ENCODE measurements at regions not wholly inside any gene's neighbourhood (a gene's known extent, or its start where the extent isn't known, plus 50 kb on each side); places are given as distances from the start of the nearest gene placed in this dataset.
"Not testable (repeated sequence)": the region's sequence is repeated elsewhere in the genome, so short reads cannot be mapped to it uniquely, and the experiment has no call there.

GRCh38 chr16:66026787-66027330, 339.6 kb upstream of the CDH5 start:
- no peak for DNase-seq
- H3K36me3 ChIP-seq (ENCODE audit: low read depth), result no peaks in the 10 kb centered on the region
- intact Hi-C loops (cut with DNase I, micrococcal nuclease), result no loop called here
- no peak for TF ChIP-seq CTCF (IDR thresholded peaks at IDR 0.05)
- no peak for ATAC-seq
- no peaks in the 10 kb centered on the region for H3K4me1 ChIP-seq (ENCODE audit: low read depth)
- H3K4me3 ChIP-seq, result no peak overlapping the region
- H3K9me3 ChIP-seq, result peaks cover 4% of the 10 kb centered on the region

GRCh38 chr16:66026211-66026610, 340.3 kb upstream of the CDH5 start:
- no peaks in the 10 kb centered on the region for H3K36me3 ChIP-seq (ENCODE audit: low read depth)
- no peak for TF ChIP-seq CTCF (IDR thresholded peaks at IDR 0.05)
- H3K4me3 ChIP-seq, result no peak overlapping the region
- H3K9me3 ChIP-seq, result peaks cover 4% of the 10 kb centered on the region
- no peaks in the 10 kb centered on the region for H3K4me1 ChIP-seq (ENCODE audit: low read depth)
- DNase-seq (no peak), ATAC-seq (no peak)
- intact Hi-C loops (cut with DNase I, micrococcal nuclease), result no loop called here

DNA sequence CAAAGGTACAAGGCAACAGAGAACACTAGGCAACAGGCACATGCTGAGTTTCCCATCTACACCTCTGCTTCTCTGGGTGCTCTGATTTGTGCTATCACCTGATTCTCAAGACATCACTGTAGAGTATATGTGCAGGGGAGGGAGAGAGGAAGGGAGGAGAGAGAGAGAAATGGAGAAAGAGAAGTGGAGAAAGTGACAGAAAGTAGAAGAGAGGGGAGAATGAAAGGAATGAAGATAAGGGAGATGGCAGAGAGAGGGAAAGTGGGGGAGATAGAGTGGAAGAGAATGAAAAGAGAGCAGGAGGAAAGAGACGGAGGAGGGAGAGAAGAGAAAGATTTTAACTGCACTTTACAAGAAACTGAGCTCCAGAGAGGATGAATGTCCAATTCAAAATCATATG, 340.7 kb upstream of the CDH5 start:
- ATAC-seq (no peak), DNase-seq (no peak)
- Histone ChIP-seq H3K4me3 (no peak overlapping the region), H3K9me3 (peaks cover 4% of the 10 kb centered on the region), H3K36me3 (ENCODE audit: low read depth) (no peaks in the 10 kb centered on the region), H3K4me1 (ENCODE audit: low read depth) (no peaks in the 10 kb centered on the region)
- intact Hi-C loops (cut with DNase I, micrococcal nuclease), result no loop called here
- no peak for TF ChIP-seq CTCF (IDR thresholded peaks at IDR 0.05)

DNA sequence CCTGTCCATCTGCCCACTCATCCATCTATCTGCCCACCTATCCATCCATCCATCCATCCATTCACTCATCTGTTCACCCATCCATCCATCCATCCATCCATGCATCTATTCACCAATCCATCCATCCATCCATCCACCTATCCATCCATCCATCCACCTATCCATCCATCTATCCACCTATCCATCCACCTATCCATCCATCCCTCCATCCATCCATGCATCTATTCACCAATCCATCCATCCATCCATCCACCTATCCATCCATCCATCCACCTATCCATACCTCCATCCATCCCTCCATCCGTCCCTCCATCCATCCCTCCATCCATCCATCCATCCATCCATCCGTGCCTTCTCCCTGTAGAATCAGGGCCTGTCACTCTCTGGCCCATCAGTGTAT, 341.9 kb upstream of the CDH5 start:
- H3K9me3 ChIP-seq; intact Hi-C loops (cut with DNase I, micrococcal nuclease); H3K4me3 ChIP-seq; ATAC-seq; H3K4me1 ChIP-seq (ENCODE audit: low read depth); DNase-seq; H3K36me3 ChIP-seq (ENCODE audit: low read depth): not testable (repeated sequence)

DNA sequence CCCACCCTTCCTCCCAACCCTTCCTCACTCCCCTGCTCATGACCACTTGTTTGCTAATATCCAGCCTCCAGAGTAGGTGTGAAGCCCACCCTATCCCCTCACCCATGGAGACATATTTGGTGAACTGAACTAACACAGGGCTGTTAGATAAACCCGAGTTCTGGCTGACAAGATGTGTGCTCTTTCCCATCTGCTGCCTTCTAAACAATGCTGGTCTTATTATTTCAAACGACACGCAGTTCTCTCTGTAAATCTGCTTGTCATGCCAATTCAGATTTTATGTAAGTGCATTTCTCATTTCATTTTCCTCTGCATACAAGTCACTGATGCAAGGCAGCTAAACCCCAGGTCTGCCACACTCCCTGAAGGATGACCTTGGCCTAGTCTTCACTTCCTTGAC, 343.0 kb upstream of the CDH5 start:
- H3K36me3 ChIP-seq (ENCODE audit: low read depth), result no peaks in the 10 kb centered on the region
- ATAC-seq (no peak), DNase-seq (no peak)
- TF ChIP-seq CTCF (IDR thresholded peaks at IDR 0.05), result no peak
- no peak overlapping the region for H3K4me3 ChIP-seq
- H3K9me3 ChIP-seq, result peaks cover 4% of the 10 kb centered on the region
- intact Hi-C loops (cut with DNase I, micrococcal nuclease), result no loop called here
- no peaks in the 10 kb centered on the region for H3K4me1 ChIP-seq (ENCODE audit: low read depth)

- ATAC-seq (no peak), DNase-seq (no peak)
- Histone ChIP-seq H3K4me3 (no peak overlapping the region), H3K9me3 (peaks cover 4% of the 10 kb centered on the region), H3K4me1 (ENCODE audit: low read depth) (no peaks in the 10 kb centered on the region), H3K36me3 (ENCODE audit: low read depth) (no peaks in the 10 kb centered on the region)
- TF ChIP-seq CTCF (IDR thresholded peaks at IDR 0.05), result no peak
- intact Hi-C loops (cut with DNase I, micrococcal nuclease), result no loop called here
These were observed 345.8 kb upstream of the CDH5 start for GRCh38 chr16:66020642-66021041.
